NB4 (cell line): ENCODE measurements at regions not wholly inside any gene's neighbourhood (a gene's known extent, or its start where the extent isn't known, plus 50 kb on each side); places are given as distances from the start of the nearest gene placed in this dataset.

Experiments used
- MYC ChIP-seq: IDR thresholded peaks from 2 replicates; pipeline ENCODE4 v1.6.1; 2011; ENCODE audit warnings: low read depth, low read length
- POLR2A ChIP-seq: IDR thresholded peaks from 2 replicates; pipeline ENCODE4 v1.6.1; 2011; ENCODE audit warnings: mild to moderate bottlenecking; ENCODE audit not compliant: insufficient read length; ENCODE audit errors: extremely low read depth

DNA sequence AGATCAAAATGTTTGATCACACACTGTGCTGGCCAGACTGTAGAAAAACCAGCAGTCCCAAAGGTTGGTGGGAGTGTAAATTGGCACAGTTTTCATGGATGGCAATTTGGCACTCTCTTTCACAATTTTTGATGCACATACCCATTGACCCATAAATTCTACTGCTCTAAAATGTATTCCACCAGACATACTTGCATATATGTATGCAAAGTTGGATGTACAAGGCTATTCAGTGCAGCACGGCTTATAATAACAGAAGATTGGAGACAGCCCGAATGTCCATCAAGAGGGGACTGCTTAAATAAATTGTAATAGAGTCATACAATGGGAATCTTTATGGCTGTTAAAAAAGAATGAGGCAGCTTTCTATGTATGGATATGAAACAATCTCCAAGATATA is 101.7 kb upstream of the TOP1 start:
- TF ChIP-seq POLR2A = no peak
- no peak for TF ChIP-seq MYC
